GM23338 (cell line): ENCODE measurements at regions not wholly inside any gene's neighbourhood (a gene's known extent, or its start where the extent isn't known, plus 50 kb on each side); places are given as distances from the start of the nearest gene placed in this dataset.

Experiments
- CTCF ChIP-seq, 2 experiments: fragments of 200-600 bp in 1 of 2; sonication (generic) in 1 of 2; conservative IDR thresholded peaks; 2 replicates each; pipeline versions ENCODE4 v1.5.1 to v1.6.1; 2016 to 2017; ENCODE audit warnings: antibody characterized with exemption in 2 of 2, low read depth in 2 of 2, mild to moderate bottlenecking in 2 of 2, moderate library complexity in 1 of 2
- EZH2phosphoT487 ChIP-seq: fragments of 200-600 bp; sonication (generic); IDR thresholded peaks from one replicate; pipeline ENCODE4 v1.8.1; 2018; ENCODE audit warnings: antibody characterized with exemption; ENCODE audit not compliant: unreplicated experiment
- NANOG ChIP-seq: IDR thresholded peaks from 2 replicates; pipeline ENCODE4 v1.6.1; 2016; ENCODE audit warnings: antibody characterized with exemption, borderline replicate concordance
- POLR2AphosphoS5 ChIP-seq: IDR thresholded peaks from 2 replicates; pipeline ENCODE4 v1.6.1; 2016; ENCODE audit warnings: antibody characterized with exemption, low read depth
- REST ChIP-seq: IDR thresholded peaks from one replicate; pipeline ENCODE4 v1.6.1; 2018; ENCODE audit warnings: antibody characterized with exemption; ENCODE audit not compliant: unreplicated experiment

- TF ChIP-seq CTCF (conservative IDR thresholded peaks at IDR 0.05; ENCODE audit: low read depth in 2 of 2) (no peak), NANOG (no peak), EZH2phosphoT487 (no peak), REST (no peak), POLR2AphosphoS5 (no peak)
Measured at GRCh38 chr5:20287640-20288039, 299.6 kb upstream of the CDH18 start.
